Midbrain (tissue), 1 donor: ENCODE measurements at regions not wholly inside any gene's neighbourhood (a gene's known extent, or its start where the extent isn't known, plus 50 kb on each side); places are given as distances from the start of the nearest gene placed in this dataset.

Experiments
- DNase-seq: peaks from one replicate; lab custom pipeline; 2025; lab: John Stamatoyannopoulos, UW

- no peak for DNase-seq
Observed at GRCh38 chr4:181264893-181265292, 978.3 kb upstream of the TENM3 start.

DNA sequence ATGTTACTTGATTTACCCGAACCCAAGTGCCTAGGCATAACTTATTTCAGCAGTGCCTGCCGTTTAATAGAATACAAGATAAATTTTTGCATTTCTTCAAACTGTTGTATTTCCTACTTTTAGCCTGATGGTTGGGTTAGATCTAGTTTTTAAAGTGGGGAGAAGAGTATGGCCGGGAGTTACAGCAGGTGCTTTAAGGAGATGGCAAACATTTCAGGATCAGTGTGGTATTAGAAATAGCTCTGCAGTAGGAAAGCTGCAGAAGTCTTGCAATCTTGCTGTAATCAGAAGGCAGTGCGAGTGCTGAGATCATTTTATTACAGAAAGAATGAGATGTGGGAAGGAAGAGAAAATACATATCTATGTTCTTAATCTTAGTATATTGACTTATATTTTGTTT is 977.8 kb upstream of the TENM3 start:
- DNase-seq, result no peak

- no peak for DNase-seq
Observed at GRCh38 chr4:181271116-181271640, 972.0 kb upstream of the TENM3 start.

GRCh38 chr4:181272422-181272821 is 970.8 kb upstream of the TENM3 start:
- DNase-seq, result no peak

DNA sequence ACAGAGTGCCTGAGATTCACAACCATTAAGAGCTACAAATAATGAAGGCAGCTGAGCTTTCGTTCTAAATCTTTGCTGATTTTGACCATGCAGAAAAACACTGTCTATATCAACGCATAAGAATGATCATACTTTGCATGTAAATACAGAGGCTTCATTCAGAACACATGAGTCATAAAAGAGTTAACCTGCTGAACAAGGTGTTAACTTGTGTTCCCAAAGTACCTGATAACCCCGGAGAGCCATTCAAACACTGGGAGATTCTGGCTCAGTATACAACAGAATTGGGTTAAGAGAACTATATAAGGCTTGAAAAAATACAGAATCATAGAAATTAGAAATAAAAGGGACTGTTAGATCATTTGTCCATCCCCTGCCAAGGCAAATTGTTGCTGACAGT is 964.3 kb upstream of the TENM3 start:
- no peak for DNase-seq

DNA sequence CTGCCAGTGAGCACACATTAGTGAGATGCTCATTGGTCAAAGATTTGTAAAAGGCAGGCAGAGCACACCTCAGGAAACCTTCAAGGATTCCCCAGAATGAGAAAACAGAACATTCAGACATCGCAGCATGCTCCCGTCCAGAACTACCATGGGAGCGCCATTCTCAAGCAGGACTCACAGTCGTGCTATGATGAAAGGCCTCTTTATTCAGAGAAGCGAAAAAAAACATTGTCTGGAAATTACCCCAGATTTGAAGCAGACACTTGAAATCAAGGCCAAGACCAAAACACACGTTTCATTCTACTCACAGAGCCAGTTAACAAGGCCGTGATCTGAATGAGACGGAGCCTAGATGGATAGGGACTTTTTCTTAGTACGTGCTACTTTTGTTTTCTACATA is 961.8 kb upstream of the TENM3 start:
- peak; percentile 81 for DNase-seq

GRCh38 chr4:181289198-181289597 is 954.0 kb upstream of the TENM3 start:
- no peak for DNase-seq

GRCh38 chr4:181291615-181292014 is 951.6 kb upstream of the TENM3 start:
- DNase-seq, result no peak

DNA sequence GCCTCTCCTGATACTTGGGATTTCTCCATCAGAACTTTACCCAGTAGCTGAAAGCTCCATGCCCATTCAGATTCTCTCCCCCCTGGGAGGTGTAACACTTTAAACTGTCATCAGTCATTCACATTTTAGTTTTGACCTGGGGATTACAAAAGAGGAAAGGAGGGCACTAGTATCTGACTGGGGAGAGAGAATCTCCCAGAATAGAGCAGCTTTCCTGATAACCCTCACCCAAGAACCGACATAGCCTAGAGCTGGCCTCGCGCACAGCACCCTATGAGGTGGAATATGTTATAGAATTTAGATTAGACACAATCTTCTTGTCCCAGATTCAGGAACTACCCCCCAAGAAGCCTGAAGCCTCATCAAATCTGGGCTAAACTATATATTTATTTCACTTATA is 950.2 kb upstream of the TENM3 start:
- DNase-seq, result no peak

DNA sequence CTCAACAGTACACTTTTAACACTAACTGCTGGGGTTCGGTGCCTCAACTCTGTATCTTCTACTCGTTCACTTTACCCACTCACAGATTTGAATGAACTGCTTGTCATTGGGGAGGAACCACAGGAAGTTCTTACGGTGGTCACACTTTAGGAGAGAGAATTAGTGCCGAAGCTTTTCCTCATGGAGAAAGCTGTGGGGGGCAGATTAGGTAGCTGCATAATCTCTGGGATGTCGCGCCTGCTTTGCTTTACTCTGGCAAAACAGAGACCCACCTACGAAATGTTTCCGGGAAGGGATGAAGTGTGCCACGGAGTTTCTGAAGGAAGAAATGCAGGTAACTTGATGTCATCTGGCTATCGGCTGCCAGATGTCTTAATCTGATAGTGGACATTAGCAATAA is 949.7 kb upstream of the TENM3 start:
- DNase-seq, result no peak

DNA sequence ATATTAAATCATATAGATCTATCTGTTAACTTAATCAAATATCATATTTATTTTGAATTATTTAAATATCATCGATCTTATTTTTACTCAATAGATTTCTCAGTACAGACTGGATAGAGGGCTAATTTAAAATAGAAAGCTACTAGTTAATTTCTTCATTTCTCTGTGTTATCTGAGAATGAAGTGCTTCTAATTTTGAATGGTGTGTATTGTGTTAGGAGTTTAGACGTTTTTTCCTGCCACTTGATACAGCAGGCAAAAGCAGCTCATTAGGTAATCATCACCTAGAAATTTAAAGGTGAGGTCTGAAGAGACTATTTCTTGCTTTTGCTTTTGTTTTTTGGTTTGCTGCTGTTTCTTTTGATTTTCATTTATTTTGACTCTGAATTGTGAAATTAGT is 948.8 kb upstream of the TENM3 start:
- DNase-seq, result no peak

- DNase-seq, result no peak
Observed at GRCh38 chr4:181301735-181302710, 941.2 kb upstream of the TENM3 start.

DNA sequence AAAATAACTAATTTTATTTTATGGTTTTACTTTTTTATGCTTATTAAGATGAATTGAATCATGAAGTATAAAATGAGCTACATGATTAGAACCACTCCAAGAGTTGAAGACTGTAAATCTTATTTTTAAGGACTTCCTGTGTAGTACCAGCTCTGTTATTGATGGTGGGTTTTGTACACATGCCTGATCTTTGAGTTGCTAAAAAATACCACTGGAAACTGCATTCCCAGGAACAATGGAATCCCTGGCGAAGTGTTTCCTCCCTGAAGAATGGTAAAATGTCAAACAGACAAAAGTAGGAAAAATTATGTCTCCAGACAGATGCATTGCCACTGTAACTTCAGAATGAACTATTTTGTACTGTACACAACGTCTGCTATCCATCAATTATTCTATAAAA is 935.4 kb upstream of the TENM3 start:
- no peak for DNase-seq

GRCh38 chr4:181308476-181309312 is 934.5 kb upstream of the TENM3 start:
- no peak for DNase-seq

DNA sequence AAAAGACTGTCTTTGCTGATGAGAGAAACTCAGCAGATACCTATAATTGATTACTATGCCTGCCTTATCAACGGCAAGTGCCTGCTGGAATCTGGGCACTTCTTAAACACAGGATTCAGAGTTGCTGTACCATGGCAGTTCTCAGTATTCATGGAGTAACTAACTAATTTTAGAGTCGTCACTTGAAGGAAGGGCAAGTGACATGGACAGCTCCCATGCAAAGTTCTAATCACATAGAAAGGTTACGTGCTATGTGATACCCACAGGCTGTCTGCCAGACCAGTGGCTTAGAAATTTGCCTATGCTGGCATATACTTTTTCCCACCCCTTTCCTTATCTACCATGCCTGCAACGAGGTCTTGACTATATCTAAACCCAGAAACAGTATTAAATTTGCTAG is 931.1 kb upstream of the TENM3 start:
- no peak for DNase-seq

DNA sequence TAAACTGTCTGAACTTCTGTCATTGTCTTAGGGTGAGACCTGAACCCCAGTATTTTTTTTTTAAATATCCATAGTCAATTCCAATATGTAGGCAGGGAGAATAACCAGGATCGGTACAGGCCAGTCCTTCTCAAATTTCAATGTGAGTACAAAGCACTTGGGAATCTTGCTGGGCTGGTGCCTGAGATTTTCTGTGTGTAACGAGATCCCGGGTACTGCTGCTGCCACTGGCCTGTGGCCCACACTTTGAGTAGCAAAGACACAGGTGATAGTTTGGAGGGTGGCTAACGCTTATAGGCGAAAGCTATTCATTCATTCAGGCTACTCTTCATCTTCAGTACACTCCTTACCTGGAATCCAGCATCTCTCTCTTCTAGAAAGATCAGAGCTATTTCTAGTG is 923.6 kb upstream of the TENM3 start:
- no peak for DNase-seq

DNA sequence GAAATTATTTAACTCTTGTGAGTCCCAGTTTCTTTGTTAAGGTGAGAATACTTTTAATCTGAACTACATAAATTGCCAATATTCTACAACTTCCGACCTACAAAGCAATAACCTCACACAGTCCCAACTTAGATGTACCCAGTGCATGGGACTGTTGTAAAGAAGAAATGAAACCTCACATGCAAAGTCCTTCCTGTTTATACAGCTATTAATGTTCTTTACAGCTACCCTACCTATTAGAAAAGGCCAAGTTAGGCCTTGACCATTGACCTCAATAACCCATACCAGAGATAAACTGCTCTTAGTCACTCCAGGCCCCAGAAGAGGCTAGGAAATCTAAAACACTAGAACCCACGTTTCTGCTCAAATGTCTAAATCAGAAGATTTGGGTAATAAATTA is 920.1 kb upstream of the TENM3 start:
- no peak for DNase-seq

GRCh38 chr4:181330654-181331201 is 912.5 kb upstream of the TENM3 start:
- no peak for DNase-seq

DNA sequence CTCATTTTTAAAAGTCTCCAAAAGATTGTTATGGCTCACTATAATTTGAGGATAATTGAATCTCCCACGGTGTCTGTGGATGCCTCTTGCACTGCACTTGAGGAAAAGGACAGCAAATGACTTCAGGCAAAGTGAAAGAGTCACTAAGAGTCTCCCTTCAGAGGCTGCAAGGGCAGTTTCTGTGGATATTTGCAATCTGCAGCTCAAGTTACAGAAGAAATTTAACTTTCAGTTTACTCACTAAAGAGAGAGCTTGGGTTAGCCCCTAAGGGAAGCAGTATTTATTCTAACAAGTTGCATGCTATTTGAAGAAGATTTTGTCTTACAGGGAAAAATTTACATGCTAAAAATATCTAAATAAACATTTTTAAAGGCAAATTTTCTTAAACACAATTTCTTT is 912.0 kb upstream of the TENM3 start:
- no peak for DNase-seq

DNA sequence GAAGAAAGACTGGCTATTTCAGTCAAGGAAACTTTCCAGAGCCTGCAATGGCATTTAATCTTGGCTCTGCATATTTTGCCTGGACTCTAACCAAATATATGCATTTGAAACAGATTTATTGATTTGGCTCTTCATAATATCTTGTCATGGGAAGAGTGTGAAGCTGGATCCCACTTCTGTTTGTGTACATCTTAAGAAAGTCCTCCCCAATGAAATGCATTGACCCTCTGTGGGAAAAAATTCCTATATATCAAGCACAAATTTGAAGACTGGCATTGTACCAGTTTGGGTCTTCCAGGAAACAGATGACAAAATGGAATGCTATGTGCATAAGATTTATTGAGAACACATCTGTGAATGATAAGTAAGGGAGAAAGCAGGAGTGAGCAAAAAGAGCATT is 897.3 kb upstream of the TENM3 start:
- DNase-seq, result no peak

DNA sequence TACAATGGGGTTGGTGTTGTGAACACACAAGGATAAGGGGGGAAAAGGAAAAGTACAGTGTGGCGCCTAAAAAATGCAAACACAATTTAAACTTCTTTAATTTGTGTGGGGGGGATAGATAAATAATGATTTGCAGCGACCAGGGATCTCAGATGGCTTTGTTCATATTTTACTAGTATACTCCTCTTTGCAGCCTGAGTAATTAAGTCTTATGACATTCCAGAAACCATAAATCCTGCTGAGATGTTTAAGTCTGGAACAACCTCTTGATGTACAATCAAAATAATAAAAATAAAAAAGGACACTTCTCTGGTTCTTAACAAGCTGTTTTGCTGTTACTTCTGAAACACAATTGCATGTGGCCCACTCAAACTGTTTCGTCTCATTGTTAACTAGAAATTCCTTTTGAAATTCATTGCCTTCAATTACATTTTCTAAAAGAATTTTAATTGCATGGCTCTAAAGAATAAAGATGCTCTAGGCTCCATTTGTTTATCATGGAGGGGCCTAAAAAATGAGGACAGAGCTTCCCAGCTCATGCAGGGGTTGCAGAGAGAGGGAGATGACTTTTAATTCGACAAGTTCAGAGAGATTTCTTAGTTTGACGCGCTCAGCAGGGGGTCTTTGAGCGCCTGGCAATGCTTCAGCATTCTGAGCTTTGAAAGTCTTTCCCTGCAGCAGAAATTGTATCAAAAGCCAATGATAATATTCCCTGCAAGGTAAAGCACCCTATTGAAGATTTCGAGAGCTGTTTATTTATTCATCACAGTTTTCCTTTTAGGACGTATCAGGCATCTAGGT is 892.4 kb upstream of the TENM3 start:
- no peak for DNase-seq

DNA sequence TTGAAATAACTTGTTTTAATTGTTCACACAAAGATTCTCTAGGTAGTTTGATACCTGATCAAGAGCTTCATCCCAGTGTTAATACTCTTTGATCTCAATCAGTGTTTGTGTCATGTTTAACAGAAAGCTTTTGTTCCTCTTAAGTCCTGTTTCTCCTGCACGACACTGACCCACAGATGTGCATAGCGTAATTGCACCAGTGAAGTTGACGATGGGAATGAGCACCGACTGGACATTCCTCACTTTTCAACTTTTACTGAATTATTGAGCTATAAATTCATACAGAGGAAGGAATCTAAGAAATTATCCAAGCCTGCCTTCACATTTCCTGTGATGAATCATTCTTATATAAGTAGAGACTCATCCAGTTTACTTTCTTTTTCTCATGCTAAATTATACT is 878.7 kb upstream of the TENM3 start:
- DNase-seq, result no peak
